HCT116 (cell line): ENCODE measurements at regions not wholly inside any gene's neighbourhood (a gene's known extent, or its start where the extent isn't known, plus 50 kb on each side); places are given as distances from the start of the nearest gene placed in this dataset.

Experiments used
- ATAC-seq: fragments of 200-7000 bp; cut with Tn5 transposase; 2 replicates; pipeline ENCODE4 v1.9.1; 2020; ENCODE audit warnings: mild to moderate bottlenecking, moderate library complexity
- BruUV-seq: library from RNA; stranded (reverse); fragments of 400-500 nt; replicated peaks from 2 replicates; lab custom pipeline; 2021; lab: Mats Ljungman, UMichigan
- CTCF ChIA-PET: fragments of 300-600 bp; sonication (Branson Sonifier 250); formaldehyde crosslinking; loops from one replicate; lab custom pipeline; 2021; ENCODE audit warnings: antibody characterized with exemption; lab: Charles Lee
- POLR2A ChIA-PET: fragments of 300-600, 350-600 bp; sonication (Branson Sonifier 250); formaldehyde crosslinking; loops from one replicate; lab custom pipeline; 2021; ENCODE audit warnings: antibody characterized with exemption; lab: Charles Lee
- RAD21 ChIA-PET, 2 experiments: fragments of 300-600 bp; sonication (Branson Sonifier 250); formaldehyde crosslinking; loops; one replicate each; lab custom pipeline; 2023; ENCODE audit warnings: low total read pairs in 2 of 2; ENCODE audit not compliant: uncharacterized antibody in 2 of 2, unreplicated experiment in 2 of 2, low non-redundant PET in 1 of 2; lab: Charles Lee
- DNase-seq: peaks from one replicate; pipeline ENCODE4 v3.0.0-alpha.2; 2010; ENCODE audit warnings: low read depth, low spot score
- H2AFZ ChIP-seq: fragments of 200-600 bp; shearing (Covaris generic), sonication (generic); 2 replicates; pipeline ENCODE4 v1.6.1; 2017; ENCODE audit warnings: low read depth, mixed run types, mixed read lengths, antibody characterized with exemption, low read length; ENCODE audit not compliant: poor library complexity, severe bottlenecking
- H3K27ac ChIP-seq: 2 replicates; pipeline ENCODE4 v1.5.1; 2012; ENCODE audit warnings: low read depth, low read length
- H3K27me3 ChIP-seq: fragments of 200-600 bp; sonication (generic); 2 replicates; pipeline ENCODE4 v1.6.1; 2016; ENCODE audit warnings: mixed run types, low read length, mixed read lengths; ENCODE audit not compliant: insufficient read depth
- H3K36me3 ChIP-seq, 2 experiments: fragments of 200-500 bp in 1 of 2; fragments of 200-600 bp in 1 of 2; sonication (Bioruptor generic) in 1 of 2; sonication (generic) in 1 of 2; 2 replicates each; pipeline versions ENCODE4 v1.5.1 to v1.6.1; 2014 to 2016; ENCODE audit warnings: low read length in 2 of 2, inconsistent platforms in 1 of 2, mixed read lengths in 1 of 2, mixed run types in 1 of 2; ENCODE audit not compliant: insufficient read depth in 2 of 2, control insufficient read depth in 1 of 2
- H3K4me1 ChIP-seq, 2 experiments: fragments of 200-600 bp in 1 of 2; sonication (generic) in 1 of 2; 2 replicates each; pipeline versions ENCODE4 v1.5.1 to v1.6.1; 2012 to 2017; ENCODE audit warnings: low read length in 2 of 2, inconsistent platforms in 1 of 2, mild to moderate bottlenecking in 1 of 2, mixed read lengths in 1 of 2, mixed run types in 1 of 2, moderate library complexity in 1 of 2; ENCODE audit not compliant: insufficient read depth in 2 of 2, control insufficient read depth in 1 of 2
- H3K4me2 ChIP-seq: fragments of 200-600 bp; sonication (generic); 2 replicates; pipeline ENCODE4 v1.6.1; 2017; ENCODE audit warnings: mixed run types, low read length, mixed read lengths
- H3K4me3 ChIP-seq, 2 experiments: fragments of 200-600 bp in 1 of 2; sonication (generic) in 1 of 2; replicated peaks in 1 of 2; 2 replicates each; pipeline ENCODE4 v1.5.1; 2011 to 2016; ENCODE audit warnings: low read length in 2 of 2, control low read depth in 1 of 2, low read depth in 1 of 2, mild to moderate bottlenecking in 1 of 2, mixed read lengths in 1 of 2, mixed run types in 1 of 2
- H3K79me2 ChIP-seq: fragments of 200-600 bp; sonication (generic); 2 replicates; pipeline ENCODE4 v1.6.1; 2017; ENCODE audit warnings: mild to moderate bottlenecking, mixed run types, low read length, moderate library complexity, mixed read lengths; ENCODE audit not compliant: insufficient read depth
- H3K9ac ChIP-seq: fragments of 200-600 bp; sonication (generic); 2 replicates; pipeline ENCODE4 v1.6.1; 2016; ENCODE audit warnings: low read length, mixed read lengths
- H3K9me2 ChIP-seq: fragments of 200-600 bp; sonication (generic), shearing (Covaris generic); 2 replicates; pipeline ENCODE4 v1.6.1; 2017; ENCODE audit warnings: mixed run types, mild to moderate bottlenecking, moderate library complexity; ENCODE audit not compliant: insufficient read depth
- H3K9me3 ChIP-seq, 2 experiments: fragments of 200-500 bp in 1 of 2; fragments of 200-600 bp in 1 of 2; sonication (Bioruptor generic) in 1 of 2; sonication (generic) in 1 of 2; 2 replicates each; pipeline ENCODE4 v1.6.1; 2014 to 2017; ENCODE audit warnings: low read length in 2 of 2, mixed read lengths in 2 of 2, inconsistent platforms in 1 of 2, low read depth in 1 of 2, mild to moderate bottlenecking in 1 of 2, mixed run types in 1 of 2, moderate library complexity in 1 of 2; ENCODE audit not compliant: control insufficient read depth in 1 of 2, insufficient read depth in 1 of 2
- H4K20me1 ChIP-seq: fragments of 200-600 bp; sonication (generic), shearing (Covaris generic); 2 replicates; pipeline ENCODE4 v1.6.1; 2017; ENCODE audit warnings: mixed run types, mild to moderate bottlenecking, moderate library complexity; ENCODE audit not compliant: insufficient read depth
- CEBPB ChIP-seq: IDR thresholded peaks from 2 replicates; pipeline ENCODE4 v1.6.1; 2012; ENCODE audit warnings: low read depth
- FOSL1 ChIP-seq: IDR thresholded peaks from 2 replicates; pipeline ENCODE4 v1.6.1; 2012; ENCODE audit warnings: low read depth
- POLR2AphosphoS5 ChIP-seq: IDR thresholded peaks from 2 replicates; pipeline ENCODE4 v1.6.1; 2011; ENCODE audit warnings: mild to moderate bottlenecking, low read depth, low read length, moderate library complexity
- TCF7L2 ChIP-seq: IDR thresholded peaks from 2 replicates; pipeline ENCODE4 v1.7.0; 2011; ENCODE audit warnings: borderline replicate concordance, inconsistent platforms; ENCODE audit not compliant: insufficient read depth, insufficient read length; ENCODE audit errors: extremely low read depth
- YY1 ChIP-seq: IDR thresholded peaks from 2 replicates; pipeline ENCODE4 v1.6.1; 2011; ENCODE audit warnings: low read length, low read depth, moderate library complexity, mild to moderate bottlenecking; ENCODE audit not compliant: insufficient replicate concordance; ENCODE audit errors: extremely low read depth
- intact Hi-C: fragments of 100-400 bp; cut with micrococcal nuclease; formaldehyde crosslinking; loops from 2 replicates; pipeline ENCODE4 v1.10.0; 2022
- TF ChIP-seq, protein P1 (sequence below): IDR thresholded peaks from 2 replicates; pipeline ENCODE4 v1.6.1; 2012

DNA sequence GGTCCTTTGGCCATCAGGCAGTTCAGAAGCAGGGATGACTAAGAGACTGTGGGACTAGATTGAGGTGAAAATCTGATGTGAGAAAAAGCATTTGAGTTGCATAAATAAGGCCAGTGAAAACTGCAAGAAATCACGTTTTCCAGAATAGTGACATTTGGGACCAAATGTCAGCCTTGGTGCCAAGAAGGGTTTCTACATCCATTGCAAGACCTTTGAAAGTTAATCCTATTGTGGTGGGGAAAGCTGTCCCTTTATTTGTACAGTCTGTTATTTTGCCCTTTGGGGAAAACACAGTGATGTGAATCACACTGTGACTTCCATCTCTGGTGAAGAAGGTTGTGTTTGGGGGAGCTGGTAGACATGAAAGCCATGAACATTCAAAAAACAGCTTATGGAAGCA, 153.5 kb upstream of the SIX2 start:
- H3K27me3 ChIP-seq = no peaks in the 10 kb centered on the region
- ChIA-PET CTCF (interaction anchor here (1.9 kb wide), 1 partner anchor 11 kb away, joined by 4 read pairs; no protein-coding TSS in a partner anchor), POLR2A (no interaction called here), RAD21 (no interaction called here)
- no peaks in the 10 kb centered on the region for H3K79me2 ChIP-seq
- TF ChIP-seq TCF7L2 = no peak
- TF ChIP-seq YY1 = no peak
- TF ChIP-seq CEBPB = no peak
- no peak for TF ChIP-seq FOSL1
- TF ChIP-seq, protein P1, sequence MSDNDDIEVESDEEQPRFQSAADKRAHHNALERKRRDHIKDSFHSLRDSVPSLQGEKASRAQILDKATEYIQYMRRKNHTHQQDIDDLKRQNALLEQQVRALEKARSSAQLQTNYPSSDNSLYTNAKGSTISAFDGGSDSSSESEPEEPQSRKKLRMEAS = no peak
- no peaks in the 10 kb centered on the region for H4K20me1 ChIP-seq
- BruUV-seq = no TSS peak
- no peaks in the 10 kb centered on the region for H3K9me3 ChIP-seq
- no peak overlapping the region for H3K9ac ChIP-seq
- H2AFZ ChIP-seq = no peak overlapping the region
- H3K36me3 ChIP-seq = no peaks in the 10 kb centered on the region
- DNase-seq = no peak
- H3K4me3 ChIP-seq = no peak overlapping the region
- intact Hi-C loops = no loop called here
- ATAC-seq = no peak
- H3K4me1 ChIP-seq = no peaks in the 10 kb centered on the region
- H3K27ac ChIP-seq = no peak overlapping the region
- no peaks in the 10 kb centered on the region for H3K9me2 ChIP-seq
- no peak overlapping the region for H3K4me2 ChIP-seq

DNA sequence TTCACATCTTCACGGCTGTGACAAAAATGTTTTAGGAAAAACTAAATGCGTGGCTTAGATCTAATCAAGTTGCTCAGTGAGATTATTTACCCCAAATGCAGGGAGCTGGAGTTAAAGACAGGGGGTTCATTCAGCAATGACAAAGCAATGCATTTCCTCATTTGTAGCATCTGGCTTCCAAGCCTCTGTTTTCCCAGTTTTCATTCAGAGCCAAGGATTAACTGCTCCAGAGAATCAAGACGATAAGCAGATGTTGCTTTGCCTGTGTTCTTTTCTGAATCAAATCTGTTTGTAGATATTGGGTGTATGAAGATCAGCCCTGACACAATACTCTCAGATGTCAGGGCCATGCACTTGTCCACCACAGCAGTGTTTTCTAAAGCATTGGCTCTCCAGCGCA, 147.4 kb upstream of the SIX2 start:
- no peak for TF ChIP-seq POLR2AphosphoS5
- TF ChIP-seq, all 23 proteins: peak for 0

More for the DNA sequence above, 147.4 kb upstream of the SIX2 start:
- Histone ChIP-seq H3K27me3 (no peaks in the 10 kb centered on the region), H3K9me2 (no peaks in the 10 kb centered on the region), H3K36me3 (no peaks in the 10 kb centered on the region), H2AFZ (no peak overlapping the region), H3K79me2 (no peaks in the 10 kb centered on the region), H3K4me1 (no peaks in the 10 kb centered on the region), H3K9ac (no peak overlapping the region), H3K27ac (no peak overlapping the region), H3K4me2 (no peak overlapping the region), H3K9me3 (no peaks in the 10 kb centered on the region), H4K20me1 (no peaks in the 10 kb centered on the region), H3K4me3 (no peak overlapping the region)
- no peak for DNase-seq
- no peak for ATAC-seq
- ChIA-PET RAD21 (no interaction called here), CTCF (no interaction called here), POLR2A (no interaction called here)
- intact Hi-C loops = no loop called here
- no TSS peak for BruUV-seq
